Neuronal stem cell (in vitro differentiated cells): ENCODE measurements at regions not wholly inside any gene's neighbourhood (a gene's known extent, or its start where the extent isn't known, plus 50 kb on each side); places are given as distances from the start of the nearest gene placed in this dataset.

ENCODE experiments used
- DNase-seq: peaks from one replicate; pipeline ENCODE4 v3.0.0-alpha.2; 2013; ENCODE audit warnings: low spot score
- H2AFZ ChIP-seq: one replicate; pipeline ENCODE4 v1.6.1; 2013; ENCODE audit warnings: mild to moderate bottlenecking, low read length, inconsistent platforms
- H2AK5ac ChIP-seq: 2 replicates; pipeline ENCODE4 v1.6.1; 2013; ENCODE audit warnings: low read depth, mild to moderate bottlenecking, inconsistent platforms, low read length, moderate library complexity, mixed read lengths
- H2BK120ac ChIP-seq: 2 replicates; pipeline ENCODE4 v1.6.1; 2013; ENCODE audit warnings: low read depth, mild to moderate bottlenecking, inconsistent platforms, low read length, moderate library complexity, mixed read lengths
- H2BK12ac ChIP-seq: one replicate; pipeline ENCODE4 v1.6.1; 2013; ENCODE audit warnings: low read length, inconsistent platforms
- H2BK15ac ChIP-seq: 2 replicates; pipeline ENCODE4 v1.6.1; 2013; ENCODE audit warnings: mild to moderate bottlenecking, low read length, inconsistent platforms, mixed read lengths
- H2BK5ac ChIP-seq: one replicate; pipeline ENCODE4 v1.6.1; 2013; ENCODE audit warnings: inconsistent platforms, mild to moderate bottlenecking, low read length, moderate library complexity
- H3K14ac ChIP-seq: one replicate; pipeline ENCODE4 v1.6.1; 2013; ENCODE audit warnings: low read length, inconsistent platforms
- H3K18ac ChIP-seq: 2 replicates; pipeline ENCODE4 v1.6.1; 2013; ENCODE audit warnings: low read length, inconsistent platforms
- H3K23ac ChIP-seq: 2 replicates; pipeline ENCODE4 v1.6.1; 2013; ENCODE audit warnings: low read depth, mild to moderate bottlenecking, mixed read lengths, low read length, inconsistent platforms; ENCODE audit not compliant: poor library complexity
- H3K27ac ChIP-seq: replicated peaks from 3 replicates; pipeline ENCODE4 v1.5.1; 2013; ENCODE audit warnings: low read length, inconsistent platforms
- H3K27me3 ChIP-seq, 3 experiments: 2 replicates each; pipeline ENCODE4 v1.6.1; 2013; ENCODE audit warnings: low read length in 3 of 3, mild to moderate bottlenecking in 2 of 3, inconsistent platforms in 1 of 3, low read depth in 1 of 3, mixed read lengths in 1 of 3, moderate library complexity in 1 of 3; ENCODE audit not compliant: control insufficient read depth in 3 of 3, insufficient read depth in 3 of 3
- H3K36me3 ChIP-seq, 2 donors: replicated peaks in 1 of 2; 2 replicates each; pipeline ENCODE4 v1.6.1; 2013; ENCODE audit warnings: low read length in 2 of 2; ENCODE audit not compliant: control insufficient read depth in 2 of 2, insufficient read depth in 2 of 2
- H3K4ac ChIP-seq: 2 replicates; pipeline ENCODE4 v1.6.1; 2013; ENCODE audit warnings: inconsistent platforms, mild to moderate bottlenecking, low read length, moderate library complexity
- H3K4me1 ChIP-seq, 2 donors: 1 replicate in 1 of 2; 2 replicates in 1 of 2; pipeline ENCODE4 v1.6.1; 2013; ENCODE audit warnings: low read length in 2 of 2, low read depth in 1 of 2; ENCODE audit not compliant: control insufficient read depth in 2 of 2, insufficient read depth in 1 of 2
- H3K4me2 ChIP-seq: one replicate; pipeline ENCODE4 v1.6.1; 2013; ENCODE audit warnings: mild to moderate bottlenecking, low read length, inconsistent platforms; ENCODE audit not compliant: insufficient read depth, poor library complexity, severe bottlenecking
- H3K4me3 ChIP-seq, 2 donors: 2 replicates each; pipeline ENCODE4 v1.5.1; 2013; ENCODE audit warnings: low read length in 2 of 2, mild to moderate bottlenecking in 2 of 2, inconsistent platforms in 1 of 2, moderate library complexity in 1 of 2
- H3K79me1 ChIP-seq: one replicate; pipeline ENCODE4 v1.6.1; 2013; ENCODE audit warnings: low read depth, mild to moderate bottlenecking, inconsistent platforms, low read length, moderate library complexity
- H3K9ac ChIP-seq: one replicate; pipeline ENCODE4 v1.6.1; 2013; ENCODE audit warnings: mild to moderate bottlenecking, low read depth, low read length, inconsistent platforms; ENCODE audit not compliant: poor library complexity
- H3K9me3 ChIP-seq, 2 donors: replicated peaks in 1 of 2; 2 replicates each; pipeline versions ENCODE3 to v1.6.1; 2013; ENCODE audit warnings: low read length in 2 of 2, mild to moderate bottlenecking in 2 of 2, inconsistent platforms in 1 of 2, low read depth in 1 of 2, mixed read lengths in 1 of 2, moderate library complexity in 1 of 2; ENCODE audit not compliant: control insufficient read depth in 2 of 2, insufficient read depth in 1 of 2
- H4K8ac ChIP-seq: one replicate; pipeline ENCODE4 v1.6.1; 2013; ENCODE audit warnings: low read depth, mild to moderate bottlenecking, inconsistent platforms, low read length, moderate library complexity
- H4K91ac ChIP-seq: one replicate; pipeline ENCODE4 v1.6.1; 2013; ENCODE audit warnings: low read length, low read depth, mild to moderate bottlenecking, inconsistent platforms; ENCODE audit not compliant: poor library complexity
- WGBS, 2 donors: extraction: QIAGEN DNeasy Blood & Tissue Kit; methylation state at CpG; one replicate each; pipeline ENCODE4 v1.1.7; 2013; ENCODE audit warnings: missing lambda C conversion rate in 2 of 2, mixed read lengths in 1 of 2; ENCODE audit not compliant: insufficient read length in 2 of 2, insufficient replicate concordance in 1 of 2; ENCODE audit errors: extremely low coverage in 2 of 2; 5-methylcytosine and 5-hydroxymethylcytosine counted together

DNA sequence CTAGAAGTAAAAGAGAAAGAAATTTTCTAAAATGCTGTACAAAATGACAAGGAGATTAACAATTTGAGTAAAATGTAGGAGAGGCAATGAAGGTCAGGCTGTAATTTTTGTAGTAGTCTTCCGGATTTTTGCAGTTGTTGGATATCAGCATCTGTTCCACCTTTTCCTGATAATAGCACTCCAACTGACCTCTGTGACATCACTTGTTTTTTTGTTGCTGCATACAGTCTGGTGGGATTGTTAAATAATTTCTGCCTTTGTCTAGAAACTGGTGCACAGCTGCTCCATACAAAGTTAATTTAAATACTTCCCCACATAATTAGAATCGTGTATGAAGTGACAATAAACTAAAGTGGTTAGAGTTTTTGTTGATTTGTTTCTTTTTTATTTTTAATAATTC is 731.4 kb downstream of the PLOD2 start:
- Histone ChIP-seq H2BK120ac (no peak overlapping the region), H3K4me3 (no peak overlapping the region), H4K91ac (no peak overlapping the region), H3K36me3 (no peaks in the 10 kb centered on the region), H3K4ac (no peak overlapping the region), H3K79me1 (no peaks in the 10 kb centered on the region), H3K9ac (no peak overlapping the region), H3K27me3 (no peaks in the 10 kb centered on the region), H2BK15ac (no peak overlapping the region), H3K18ac (no peak overlapping the region), H3K9me3 (no peaks in the 10 kb centered on the region), H3K14ac (no peak overlapping the region), H3K23ac (no peak overlapping the region), H2BK5ac (no peak overlapping the region), H3K27ac (no peak overlapping the region), H3K4me2 (no peak overlapping the region), H2BK12ac (no peak overlapping the region), H2AK5ac (no peak overlapping the region), H2AFZ (no peak overlapping the region), H3K4me1 (no peaks in the 10 kb centered on the region), H4K8ac (no peak overlapping the region)
- WGBS, 2 donors, result no CpG with 5 or more reads among the region's 2 CpGs
- DNase-seq, result no peak

- no peak overlapping the region for H2BK120ac ChIP-seq
- H4K91ac ChIP-seq, result no peak overlapping the region
- no peak overlapping the region for H3K27ac ChIP-seq
- no peak overlapping the region for H2BK5ac ChIP-seq
- no peaks in the 10 kb centered on the region for H3K79me1 ChIP-seq
- no peak overlapping the region for H3K9ac ChIP-seq
- H3K14ac ChIP-seq, result no peak overlapping the region
- H4K8ac ChIP-seq, result no peak overlapping the region
- H2BK15ac ChIP-seq, result no peak overlapping the region
- no peaks in the 10 kb centered on the region for H3K36me3 ChIP-seq
- no peak overlapping the region for H3K4me3 ChIP-seq
- no peak overlapping the region for H3K4ac ChIP-seq
- H2AK5ac ChIP-seq, result no peak overlapping the region
- no peaks in the 10 kb centered on the region for H3K4me1 ChIP-seq
- DNase-seq, result no peak
- no peak overlapping the region for H2AFZ ChIP-seq
- H3K27me3 ChIP-seq, result no peaks in the 10 kb centered on the region
- no peak overlapping the region for H3K18ac ChIP-seq
- no CpG with 5 or more reads among the region's 3 CpGs for WGBS, 2 donors
- no peaks in the 10 kb centered on the region for H3K9me3 ChIP-seq
- H3K23ac ChIP-seq, result no peak overlapping the region
- H3K4me2 ChIP-seq, result no peak overlapping the region
- no peak overlapping the region for H2BK12ac ChIP-seq
Measured at GRCh38 chr3:145448436-145448835, 712.5 kb downstream of the PLOD2 start.

DNA sequence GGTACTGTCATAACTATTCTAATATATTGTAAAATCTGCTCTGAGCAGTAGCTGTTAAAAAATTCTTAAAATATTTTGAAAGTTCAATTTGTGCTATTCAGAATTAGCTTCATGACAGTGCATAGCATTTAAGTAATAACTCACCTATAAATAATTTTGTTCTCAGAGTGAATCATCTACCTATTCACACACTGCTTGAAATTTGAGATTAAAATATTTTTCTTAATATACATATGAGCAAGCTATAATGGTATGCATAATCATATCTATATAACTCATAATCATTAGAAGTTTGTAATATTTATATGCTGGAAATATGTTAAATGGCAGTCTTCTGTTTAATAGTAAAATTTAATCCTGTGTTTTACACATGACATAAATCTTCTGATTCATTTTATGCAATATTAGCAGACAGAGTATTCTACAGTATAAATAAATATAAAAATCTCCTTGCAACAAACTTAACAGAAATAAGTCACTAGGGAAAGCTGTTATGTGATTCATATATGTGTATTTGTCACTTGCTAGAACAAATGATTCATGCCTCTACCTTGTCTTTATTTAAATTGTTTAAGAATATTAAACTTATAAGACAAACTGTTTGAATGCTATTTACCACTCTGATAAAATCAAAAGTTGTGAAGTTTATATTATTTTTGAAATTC is 710.8 kb downstream of the PLOD2 start:
- no peak overlapping the region for H3K4me3 ChIP-seq
- H2AK5ac ChIP-seq, result no peak overlapping the region
- no peaks in the 10 kb centered on the region for H3K27me3 ChIP-seq
- no peaks in the 10 kb centered on the region for H3K79me1 ChIP-seq
- no peak overlapping the region for H2BK12ac ChIP-seq
- H3K4ac ChIP-seq, result no peak overlapping the region
- H3K14ac ChIP-seq, result no peak overlapping the region
- no peak overlapping the region for H2BK120ac ChIP-seq
- no peak overlapping the region for H3K4me2 ChIP-seq
- no peaks in the 10 kb centered on the region for H3K36me3 ChIP-seq
- no peak for DNase-seq
- no peak overlapping the region for H2AFZ ChIP-seq
- no peak overlapping the region for H3K27ac ChIP-seq
- H3K9me3 ChIP-seq, result no peaks in the 10 kb centered on the region
- H4K8ac ChIP-seq, result no peak overlapping the region
- no peak overlapping the region for H3K9ac ChIP-seq
- H3K4me1 ChIP-seq, result no peaks in the 10 kb centered on the region
- no peak overlapping the region for H2BK15ac ChIP-seq
- H3K23ac ChIP-seq, result no peak overlapping the region
- no peak overlapping the region for H3K18ac ChIP-seq
- no peak overlapping the region for H2BK5ac ChIP-seq
- no peak overlapping the region for H4K91ac ChIP-seq

GRCh38 chr3:145457825-145458552 is 703.0 kb downstream of the PLOD2 start:
- H3K4me1 ChIP-seq, result no peaks in the 10 kb centered on the region
- WGBS, 2 donors, result no CpG with 5 or more reads among the region's 6 CpGs
- H3K79me1 ChIP-seq, result no peaks in the 10 kb centered on the region
- no peak overlapping the region for H2AFZ ChIP-seq
- H2BK12ac ChIP-seq, result no peak overlapping the region
- H4K8ac ChIP-seq, result no peak overlapping the region
- no peak overlapping the region for H3K9ac ChIP-seq
- DNase-seq, result no peak
- H3K36me3 ChIP-seq, result no peaks in the 10 kb centered on the region
- no peak overlapping the region for H2BK120ac ChIP-seq
- H3K4me3 ChIP-seq, result no peak overlapping the region
- H3K9me3 ChIP-seq, result no peaks in the 10 kb centered on the region
- H3K4me2 ChIP-seq, result no peak overlapping the region
- no peak overlapping the region for H4K91ac ChIP-seq
- no peak overlapping the region for H2BK5ac ChIP-seq
- no peak overlapping the region for H2BK15ac ChIP-seq
- no peak overlapping the region for H2AK5ac ChIP-seq
- no peak overlapping the region for H3K4ac ChIP-seq
- H3K14ac ChIP-seq, result no peak overlapping the region
- H3K23ac ChIP-seq, result no peak overlapping the region
- no peak overlapping the region for H3K18ac ChIP-seq
- no peaks in the 10 kb centered on the region for H3K27me3 ChIP-seq
- no peak overlapping the region for H3K27ac ChIP-seq
